NCI-H128 (cell line): ENCODE measurements at regions not wholly inside any gene's neighbourhood (a gene's known extent, or its start where the extent isn't known, plus 50 kb on each side); places are given as distances from the start of the nearest gene placed in this dataset.

ENCODE experiments used
- DNase-seq: peaks from one replicate; lab custom pipeline; 2025; ENCODE audit not compliant: unreplicated experiment; lab: John Stamatoyannopoulos, UW

- no peak for DNase-seq
Observed at GRCh38 chr10:128879030-128879429, 588.0 kb upstream of the MGMT start.

- no peak for DNase-seq
Observed at GRCh38 chr10:128879441-128880140, 587.5 kb upstream of the MGMT start.

- no peak for DNase-seq
Observed at GRCh38 chr10:128880159-128880725, 586.8 kb upstream of the MGMT start.

GRCh38 chr10:128881086-128881485 is 586.0 kb upstream of the MGMT start:
- DNase-seq: no peak

- no peak for DNase-seq
Observed at GRCh38 chr10:128883231-128884032, 583.6 kb upstream of the MGMT start.

GRCh38 chr10:128884033-128884425 is 583.0 kb upstream of the MGMT start:
- no peak for DNase-seq

GRCh38 chr10:128884496-128885072 is 582.5 kb upstream of the MGMT start:
- no peak for DNase-seq

GRCh38 chr10:128885573-128886555 is 581.2 kb upstream of the MGMT start:
- DNase-seq: no peak

GRCh38 chr10:128887856-128888255 is 579.2 kb upstream of the MGMT start:
- no peak for DNase-seq

- no peak for DNase-seq
Observed at GRCh38 chr10:128892005-128892404, 575.0 kb upstream of the MGMT start.

- no peak for DNase-seq
Observed at GRCh38 chr10:128894641-128895040, 572.4 kb upstream of the MGMT start.

GRCh38 chr10:128895473-128895872 is 571.6 kb upstream of the MGMT start:
- DNase-seq: no peak

GRCh38 chr10:128896116-128896795 is 570.8 kb upstream of the MGMT start:
- no peak for DNase-seq

GRCh38 chr10:128896963-128897362 is 570.1 kb upstream of the MGMT start:
- DNase-seq: no peak

GRCh38 chr10:128897401-128898129 is 569.5 kb upstream of the MGMT start:
- DNase-seq: no peak

- DNase-seq: no peak
Observed at GRCh38 chr10:128898133-128898915, 568.7 kb upstream of the MGMT start.

- no peak for DNase-seq
Observed at GRCh38 chr10:128898916-128899195, 568.2 kb upstream of the MGMT start.

GRCh38 chr10:128900456-128900855 is 566.6 kb upstream of the MGMT start:
- no peak for DNase-seq

- no peak for DNase-seq
Observed at GRCh38 chr10:128901236-128901635, 565.8 kb upstream of the MGMT start.
